CD4-positive, alpha-beta memory T cell (primary cell): ENCODE measurements at regions not wholly inside any gene's neighbourhood (a gene's known extent, or its start where the extent isn't known, plus 50 kb on each side); places are given as distances from the start of the nearest gene placed in this dataset.
"Not testable (repeated sequence)": the region's sequence is repeated elsewhere in the genome, so short reads cannot be mapped to it uniquely, and the experiment has no call there.

ENCODE experiments used
- CTCF ChIA-PET: fragments of 350-600 bp; sonication (Branson Sonifier 250); formaldehyde crosslinking; loops from one replicate; lab custom pipeline; 2021; ENCODE audit warnings: inconsistent platforms; ENCODE audit not compliant: partially characterized antibody; lab: Charles Lee
- POLR2A ChIA-PET: fragments of 350-600 bp; sonication (Branson Sonifier 250); formaldehyde crosslinking; loops from one replicate; lab custom pipeline; 2021; ENCODE audit not compliant: partially characterized antibody; lab: Charles Lee
- DNase-seq, 5 donors: peaks; one replicate each; pipeline versions ENCODE4 v3.0.0 to v3.0.0-alpha.2; 2020 to 2022; ENCODE audit warnings: mixed read lengths in 1 of 5
- H3K27ac ChIP-seq: one replicate; pipeline ENCODE4 v1.7.0; 2013; ENCODE audit warnings: low read depth, low read length
- H3K27me3 ChIP-seq: 2 replicates; pipeline ENCODE4 v1.7.0; 2013; ENCODE audit warnings: mild to moderate bottlenecking, low read length, moderate library complexity; ENCODE audit not compliant: insufficient read depth
- H3K36me3 ChIP-seq: 2 replicates; pipeline ENCODE4 v1.7.0; 2013; ENCODE audit warnings: mild to moderate bottlenecking, low read length, moderate library complexity; ENCODE audit not compliant: insufficient read depth
- H3K4me1 ChIP-seq: 2 replicates; pipeline ENCODE4 v1.7.0; 2013; ENCODE audit warnings: mild to moderate bottlenecking, low read length, moderate library complexity; ENCODE audit not compliant: insufficient read depth
- H3K4me3 ChIP-seq, 2 donors: one replicate each; pipeline ENCODE4 v1.7.0; 2013; ENCODE audit warnings: low read length in 2 of 2, mild to moderate bottlenecking in 1 of 2
- H3K9me3 ChIP-seq, 2 donors: one replicate each; pipeline ENCODE4 v1.7.0; 2013; ENCODE audit warnings: low read length in 2 of 2, control low read depth in 1 of 2; ENCODE audit not compliant: control insufficient read depth in 1 of 2
- H3K27ac Mint-ChIP-seq, 7 donors: one replicate each; pipeline ENCODE4 v1.8.0; 2020 to 2021; ENCODE audit warnings: mixed read lengths in 7 of 7, mild to moderate bottlenecking in 6 of 7, inconsistent platforms in 3 of 7, moderate library complexity in 3 of 7
- H3K27me3 Mint-ChIP-seq, 2 donors: one replicate each; pipeline ENCODE4 v1.8.0; 2020 to 2021; ENCODE audit warnings: mixed read lengths in 2 of 2
- H3K36me3 Mint-ChIP-seq, 2 donors: one replicate each; pipeline ENCODE4 v1.8.0; 2020 to 2021; ENCODE audit warnings: mixed read lengths in 2 of 2, inconsistent platforms in 1 of 2, mild to moderate bottlenecking in 1 of 2
- H3K4me1 Mint-ChIP-seq, 4 donors: one replicate each; pipeline ENCODE4 v1.8.0; 2020 to 2021; ENCODE audit warnings: mixed read lengths in 4 of 4, mild to moderate bottlenecking in 1 of 4
- H3K4me3 Mint-ChIP-seq, 8 donors: one replicate each; pipeline ENCODE4 v1.8.0; 2020 to 2021; ENCODE audit warnings: mixed read lengths in 8 of 8, mild to moderate bottlenecking in 7 of 8, moderate library complexity in 6 of 8, inconsistent platforms in 3 of 8
- H3K9me3 Mint-ChIP-seq, 8 donors: one replicate each; pipeline ENCODE4 v1.8.0; 2020 to 2021; ENCODE audit warnings: mixed read lengths in 8 of 8, mild to moderate bottlenecking in 5 of 8, inconsistent platforms in 3 of 8, moderate library complexity in 1 of 8
- intact Hi-C: fragments of 100-400 bp; cut with micrococcal nuclease; formaldehyde crosslinking; loops from one replicate; pipeline ENCODE4 v1.15.1; 2023

GRCh38 chr4:64737026-64737853 lies 328.0 kb upstream of the TECRL start:
- DNase-seq: no peak
- ChIA-PET CTCF (no interaction called here), POLR2A (no interaction called here)
- Histone ChIP-seq H3K27me3 (no peaks in the 10 kb centered on the region), H3K27ac (no peak overlapping the region), H3K4me1 (no peaks in the 10 kb centered on the region), H3K4me3 (no peak overlapping the region), H3K9me3 (no peaks in the 10 kb centered on the region), H3K36me3 (no peaks in the 10 kb centered on the region)
- peaks cover 0 to 12% (median 5%) of the 10 kb centered on the region in 8 donors for H3K9me3 Mint-ChIP-seq
- intact Hi-C loops: no loop called here
- H3K4me1 Mint-ChIP-seq: no peaks in the 10 kb centered on the region
- H3K4me3 Mint-ChIP-seq: no peak overlapping the region
- no peak overlapping the region for H3K27ac Mint-ChIP-seq
- H3K27me3 Mint-ChIP-seq: no peaks in the 10 kb centered on the region
- no peaks in the 10 kb centered on the region for H3K36me3 Mint-ChIP-seq

DNA sequence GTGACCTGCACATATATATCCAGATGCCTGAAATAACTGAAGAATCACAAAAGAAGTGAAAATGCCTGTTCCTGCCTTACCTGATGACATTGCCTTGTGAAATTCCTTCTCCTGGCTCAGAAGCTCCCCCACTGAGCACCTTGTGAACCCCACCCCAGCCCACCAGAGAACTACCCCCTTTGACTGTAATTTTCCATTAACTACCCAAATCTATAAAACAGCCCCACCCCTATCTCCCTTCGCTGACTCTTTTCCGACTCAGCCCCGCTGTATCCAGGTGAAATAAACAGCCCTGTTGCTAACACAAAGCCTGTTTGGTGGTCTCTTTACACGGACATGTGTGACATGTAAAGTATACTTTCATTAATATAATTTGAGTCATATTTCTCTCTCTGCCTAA lies 320.3 kb upstream of the TECRL start:
- no peaks in the 10 kb centered on the region for H3K27me3 Mint-ChIP-seq
- Histone ChIP-seq H3K4me1 (no peaks in the 10 kb centered on the region), H3K27me3 (no peaks in the 10 kb centered on the region), H3K9me3 (peaks cover 0 to 4% of the 10 kb centered on the region in 2 donors), H3K36me3 (no peaks in the 10 kb centered on the region), H3K27ac (no peak overlapping the region), H3K4me3 (no peak overlapping the region)
- intact Hi-C loops: no loop called here
- H3K36me3 Mint-ChIP-seq: no peaks in the 10 kb centered on the region
- H3K27ac Mint-ChIP-seq: no peak overlapping the region
- peaks cover 0 to 22% (median 10%) of the 10 kb centered on the region in 8 donors for H3K9me3 Mint-ChIP-seq
- no peak overlapping the region for H3K4me3 Mint-ChIP-seq
- ChIA-PET CTCF (no interaction called here), POLR2A (no interaction called here)
- DNase-seq: no peak
- no peaks in the 10 kb centered on the region for H3K4me1 Mint-ChIP-seq

GRCh38 chr4:64727960-64728359 lies 318.7 kb upstream of the TECRL start:
- H3K27me3 Mint-ChIP-seq: no peaks in the 10 kb centered on the region
- POLR2A ChIA-PET: no interaction called here
- Histone ChIP-seq H3K27ac (no peak overlapping the region), H3K4me1 (no peaks in the 10 kb centered on the region), H3K36me3 (no peaks in the 10 kb centered on the region), H3K9me3 (peaks cover 0 to 4% of the 10 kb centered on the region in 2 donors), H3K4me3 (no peak overlapping the region), H3K27me3 (no peaks in the 10 kb centered on the region)
- peaks cover 0 to 24% (median 10%) of the 10 kb centered on the region in 8 donors for H3K9me3 Mint-ChIP-seq
- no peak for DNase-seq
- H3K27ac Mint-ChIP-seq: no peak overlapping the region
- no peaks in the 10 kb centered on the region for H3K4me1 Mint-ChIP-seq
- intact Hi-C loops: no loop called here
- no peaks in the 10 kb centered on the region for H3K36me3 Mint-ChIP-seq
- CTCF ChIA-PET: no interaction called here
- no peak overlapping the region for H3K4me3 Mint-ChIP-seq

- H3K4me1 ChIP-seq, CTCF ChIA-PET, H3K27ac Mint-ChIP-seq, H3K36me3 Mint-ChIP-seq, H3K9me3 ChIP-seq, H3K36me3 ChIP-seq, H3K27ac ChIP-seq, H3K27me3 ChIP-seq, H3K27me3 Mint-ChIP-seq, H3K4me3 Mint-ChIP-seq, POLR2A ChIA-PET, H3K4me3 ChIP-seq, DNase-seq, intact Hi-C loops, H3K4me1 Mint-ChIP-seq: not testable (repeated sequence)
- H3K9me3 Mint-ChIP-seq: peaks cover 0 to 21% (median 6%) of the 10 kb centered on the region in 8 donors
Measured at GRCh38 chr4:64727391-64727790, 318.1 kb upstream of the TECRL start.

GRCh38 chr4:64724689-64725088 lies 315.4 kb upstream of the TECRL start:
- intact Hi-C loops: no loop called here
- CTCF ChIA-PET: no interaction called here
- H3K9me3 Mint-ChIP-seq: peaks cover 0 to 19% (median 2%) of the 10 kb centered on the region in 8 donors
- POLR2A ChIA-PET: no interaction called here
- no peaks in the 10 kb centered on the region for H3K4me1 ChIP-seq
- H3K27me3 ChIP-seq: no peaks in the 10 kb centered on the region
- no peaks in the 10 kb centered on the region for H3K36me3 Mint-ChIP-seq
- no peak overlapping the region for H3K27ac ChIP-seq
- H3K4me3 ChIP-seq: no peak overlapping the region
- H3K36me3 ChIP-seq: no peaks in the 10 kb centered on the region
- H3K27me3 Mint-ChIP-seq: no peaks in the 10 kb centered on the region
- no peak overlapping the region for H3K27ac Mint-ChIP-seq
- H3K4me3 Mint-ChIP-seq: no peak overlapping the region
- peaks cover 0 to 4% of the 10 kb centered on the region in 2 donors for H3K9me3 ChIP-seq
- H3K4me1 Mint-ChIP-seq: no peaks in the 10 kb centered on the region
- DNase-seq: no peak

- H3K4me1 ChIP-seq: no peaks in the 10 kb centered on the region
- H3K4me1 Mint-ChIP-seq: no peaks in the 10 kb centered on the region
Measured at GRCh38 chr4:64721106-64721505, 311.9 kb upstream of the TECRL start.

DNA sequence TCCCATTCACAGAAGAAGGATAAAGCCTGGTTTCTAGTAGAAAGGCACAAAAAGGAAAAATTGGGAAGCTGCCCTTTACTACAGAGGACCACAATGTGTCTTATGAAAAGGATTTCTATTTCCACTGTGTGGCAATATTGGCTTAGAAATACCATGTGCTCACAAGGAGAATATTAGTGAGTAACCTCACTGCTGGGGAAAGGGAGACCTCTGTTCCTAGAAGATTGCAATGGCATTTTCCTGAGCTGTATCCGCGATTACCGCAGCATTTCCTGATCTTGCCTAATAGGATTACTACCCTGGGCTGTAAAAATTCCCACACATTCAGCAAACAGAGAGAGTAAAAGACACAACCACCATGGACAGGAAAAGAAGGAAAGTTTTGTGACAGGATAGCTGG lies 308.8 kb upstream of the TECRL start:
- no peaks in the 10 kb centered on the region for H3K4me1 Mint-ChIP-seq
- no peak for DNase-seq
- no peaks in the 10 kb centered on the region for H3K27me3 Mint-ChIP-seq
- H3K36me3 ChIP-seq: no peaks in the 10 kb centered on the region
- H3K9me3 Mint-ChIP-seq: peaks cover 0 to 11% (median 0%) of the 10 kb centered on the region in 8 donors
- intact Hi-C loops: no loop called here
- no peak overlapping the region for H3K27ac Mint-ChIP-seq
- no peaks in the 10 kb centered on the region for H3K9me3 ChIP-seq
- POLR2A ChIA-PET: no interaction called here
- H3K4me3 ChIP-seq: no peak overlapping the region
- no peaks in the 10 kb centered on the region for H3K36me3 Mint-ChIP-seq
- no peak overlapping the region for H3K27ac ChIP-seq
- no peaks in the 10 kb centered on the region for H3K4me1 ChIP-seq
- no peak overlapping the region for H3K4me3 Mint-ChIP-seq
- H3K27me3 ChIP-seq: no peaks in the 10 kb centered on the region
- CTCF ChIA-PET: no interaction called here

More at GRCh38 chr4:64721106-64721505, 311.9 kb upstream of the TECRL start:
- Histone ChIP-seq H3K27ac (no peak overlapping the region), H3K36me3 (no peaks in the 10 kb centered on the region), H3K9me3 (no peaks in the 10 kb centered on the region), H3K4me3 (no peak overlapping the region), H3K27me3 (no peaks in the 10 kb centered on the region)
- Mint-ChIP-seq H3K27ac (no peak overlapping the region), H3K4me3 (no peak overlapping the region), H3K27me3 (no peaks in the 10 kb centered on the region), H3K36me3 (no peaks in the 10 kb centered on the region), H3K9me3 (peaks cover 0 to 15% (median 3%) of the 10 kb centered on the region in 8 donors)
- no peak for DNase-seq
- ChIA-PET POLR2A (no interaction called here), CTCF (no interaction called here)
- intact Hi-C loops: no loop called here
